NCI-H2196 treated with DMSO at 0.1 percent for 48 hours (cell line): ENCODE measurements at regions not wholly inside any gene's neighbourhood (a gene's known extent, or its start where the extent isn't known, plus 50 kb on each side); places are given as distances from the start of the nearest gene placed in this dataset.

ENCODE experiments used
- DNase-seq: peaks from one replicate; lab custom pipeline; 2025; ENCODE audit not compliant: unreplicated experiment; lab: John Stamatoyannopoulos, UW

DNA sequence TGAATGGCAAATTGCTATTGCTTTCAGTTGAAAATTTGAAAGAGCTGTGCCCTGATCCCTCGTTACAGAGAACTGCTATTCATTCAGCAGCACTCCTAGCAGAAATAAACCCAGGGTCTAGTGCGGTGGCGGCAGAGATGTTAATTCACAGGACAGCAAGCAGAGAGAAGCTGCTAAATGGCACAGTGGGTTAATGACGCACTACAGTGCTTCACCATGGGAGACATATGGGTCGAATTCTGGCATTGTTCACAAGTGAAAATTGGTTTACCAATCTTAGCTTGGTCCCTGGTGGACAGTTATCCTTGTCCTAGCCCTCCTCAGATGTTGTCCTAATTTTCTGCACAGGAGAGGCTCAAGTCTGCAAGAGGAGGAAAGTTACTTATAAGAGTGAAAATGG is 807.4 kb downstream of the TLE1 start:
- no peak for DNase-seq

DNA sequence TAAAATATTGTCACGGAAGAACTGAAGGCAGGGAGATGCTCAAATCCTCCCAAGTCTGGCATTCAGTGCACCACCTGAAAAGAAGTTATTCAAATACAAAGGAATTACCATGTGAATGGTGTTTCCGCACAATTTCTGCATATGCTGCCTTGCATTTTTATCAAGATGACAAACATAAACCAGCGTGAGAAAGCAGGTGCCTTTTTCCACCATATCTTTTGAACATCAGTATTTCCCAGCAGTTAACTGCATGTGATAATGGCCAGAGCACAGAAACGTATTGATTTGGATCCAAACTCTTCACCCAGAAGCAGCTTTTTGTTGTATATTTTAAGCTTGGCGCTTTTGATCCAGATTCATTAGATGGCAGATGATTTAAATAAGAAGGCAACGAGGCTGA is 808.0 kb downstream of the TLE1 start:
- no peak for DNase-seq

DNA sequence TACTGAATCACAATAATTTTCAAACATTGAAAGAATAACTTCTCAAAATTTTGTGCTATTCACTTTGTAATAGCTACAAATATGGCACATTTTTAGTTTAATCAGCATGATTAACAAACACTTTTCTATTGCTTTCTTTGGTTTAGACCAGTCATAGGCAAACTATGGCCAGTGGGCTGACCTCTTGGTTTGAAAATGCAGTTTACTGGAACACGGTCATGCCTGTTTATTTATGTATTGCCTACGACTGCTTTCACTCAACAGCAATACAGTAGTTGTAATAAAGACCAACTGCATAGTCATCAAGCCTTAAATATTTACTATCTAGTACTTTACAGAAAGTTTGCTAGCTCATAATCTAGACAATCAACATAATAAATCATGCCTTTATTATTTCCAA is 810.8 kb downstream of the TLE1 start:
- no peak for DNase-seq

DNA sequence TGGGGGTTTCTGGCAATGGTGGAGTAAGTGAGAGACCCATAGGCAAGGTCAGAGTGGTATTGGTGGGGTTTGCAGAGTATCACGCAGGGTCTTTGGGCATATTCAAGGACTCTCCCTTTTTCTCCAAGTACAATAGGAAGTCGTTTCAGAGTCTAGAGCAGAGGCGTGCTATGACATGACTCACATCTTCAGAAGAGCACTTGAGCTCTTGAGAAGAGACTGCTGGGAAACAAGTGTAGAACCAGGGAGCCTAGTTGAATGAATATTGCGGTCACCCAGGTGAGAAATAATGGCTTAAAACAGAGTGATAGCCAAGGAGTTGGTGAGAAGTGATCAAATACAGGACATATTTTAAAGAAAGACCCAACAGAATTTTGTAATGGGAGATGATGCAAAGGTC is 813.4 kb downstream of the TLE1 start:
- no peak for DNase-seq

DNA sequence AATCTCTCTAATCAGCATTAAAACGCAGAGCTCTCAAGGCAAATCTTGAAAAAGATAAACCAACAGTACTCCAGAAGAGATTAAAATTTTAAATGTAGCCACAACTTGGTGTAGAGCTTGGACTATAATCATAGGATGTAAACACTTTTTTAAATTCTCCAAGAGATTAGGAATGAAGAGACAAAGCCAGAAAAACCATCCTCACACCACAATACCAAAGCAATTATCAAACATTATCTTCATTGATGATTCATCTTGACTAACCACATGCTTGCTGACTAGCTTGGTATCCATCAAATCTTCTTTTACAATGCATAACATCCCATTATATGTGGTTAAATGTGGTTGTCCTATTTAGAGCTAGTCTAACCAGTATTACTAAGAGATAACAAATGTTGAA is 815.1 kb downstream of the TLE1 start:
- DNase-seq: no peak

DNA sequence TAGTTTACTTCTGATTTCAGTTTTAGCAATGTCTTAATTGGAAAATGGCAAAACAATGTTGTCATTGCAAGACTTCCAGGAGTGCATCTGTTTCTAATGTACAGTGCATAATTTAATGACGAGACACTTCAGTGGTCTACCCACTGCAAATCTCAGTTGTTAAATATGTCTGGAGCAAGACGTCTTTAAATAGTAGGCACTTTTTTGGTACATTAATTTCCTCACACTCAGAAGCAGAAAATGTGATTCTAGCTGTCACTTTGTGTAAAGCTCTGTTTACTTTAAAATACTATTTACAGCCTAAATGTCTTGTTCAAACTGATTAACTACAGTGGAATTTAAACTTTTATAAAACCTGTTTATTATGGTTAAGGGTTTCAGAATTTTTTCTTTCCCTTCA is 815.5 kb downstream of the TLE1 start:
- DNase-seq: no peak

DNA sequence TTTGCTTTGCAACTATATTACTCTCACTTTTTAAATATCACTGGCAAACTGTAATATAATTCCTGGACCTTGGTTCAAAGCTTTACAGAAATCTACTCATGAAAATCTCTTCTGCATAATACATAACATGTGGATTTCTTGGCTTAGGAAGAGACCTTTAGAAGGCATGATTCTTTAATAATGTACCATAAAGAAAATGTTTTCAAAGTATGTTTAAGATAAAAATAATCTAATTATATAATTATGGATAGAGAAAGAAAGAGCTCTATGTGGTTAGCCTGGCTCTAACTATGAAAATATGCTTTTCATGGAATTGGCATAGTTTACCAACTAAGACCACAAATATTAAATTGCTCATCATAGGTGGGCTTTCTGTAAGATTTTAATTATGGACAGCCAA is 817.8 kb downstream of the TLE1 start:
- no peak for DNase-seq

DNA sequence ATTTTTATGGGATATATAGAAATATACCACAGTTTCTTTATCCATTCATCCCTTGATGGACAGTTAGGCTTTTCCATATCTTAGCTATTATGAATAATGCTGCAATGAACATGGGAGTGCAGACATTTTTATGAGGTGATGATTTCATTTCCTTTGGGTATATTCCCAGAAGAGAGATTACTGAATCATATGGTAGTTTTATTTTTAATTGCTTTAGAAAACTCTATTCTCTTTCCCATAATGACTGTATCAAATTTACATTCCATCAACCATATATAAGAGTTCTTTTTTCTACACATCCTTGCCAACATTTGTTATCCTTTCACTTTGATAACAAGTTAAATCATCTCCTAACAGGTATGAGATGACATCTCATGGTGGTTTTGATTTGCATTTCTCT is 821.6 kb downstream of the TLE1 start:
- DNase-seq: no peak

DNA sequence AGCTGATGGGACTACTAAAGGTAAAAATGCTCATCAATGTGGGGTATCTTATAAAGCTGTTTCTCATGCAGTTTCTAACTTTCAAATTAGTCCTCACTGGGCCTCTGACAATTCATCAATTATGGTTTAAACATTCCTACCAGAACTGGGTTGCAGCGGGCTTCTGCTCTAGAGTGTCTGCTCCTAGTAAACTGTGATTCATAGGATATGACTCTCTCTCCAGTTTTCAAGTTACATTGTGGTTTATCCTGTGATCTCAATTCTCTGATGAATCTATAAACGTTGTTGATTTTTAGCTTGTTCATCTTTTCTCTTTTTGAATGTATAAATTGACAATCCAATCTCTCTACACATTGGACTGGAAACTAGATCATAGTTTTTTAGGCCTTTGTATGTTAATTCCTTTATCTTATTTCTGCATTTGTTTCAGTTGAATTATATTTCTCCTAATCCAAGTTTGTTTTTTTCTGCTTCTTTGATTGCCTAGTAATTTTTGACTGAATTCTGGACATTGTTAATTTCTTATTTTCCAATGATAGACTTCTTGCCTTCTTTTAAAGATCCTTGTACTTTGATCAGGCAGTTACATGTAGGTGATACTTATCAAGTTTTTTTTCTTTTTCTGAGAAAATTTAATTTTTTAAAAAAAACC is 822.6 kb downstream of the TLE1 start:
- DNase-seq: no peak

DNA sequence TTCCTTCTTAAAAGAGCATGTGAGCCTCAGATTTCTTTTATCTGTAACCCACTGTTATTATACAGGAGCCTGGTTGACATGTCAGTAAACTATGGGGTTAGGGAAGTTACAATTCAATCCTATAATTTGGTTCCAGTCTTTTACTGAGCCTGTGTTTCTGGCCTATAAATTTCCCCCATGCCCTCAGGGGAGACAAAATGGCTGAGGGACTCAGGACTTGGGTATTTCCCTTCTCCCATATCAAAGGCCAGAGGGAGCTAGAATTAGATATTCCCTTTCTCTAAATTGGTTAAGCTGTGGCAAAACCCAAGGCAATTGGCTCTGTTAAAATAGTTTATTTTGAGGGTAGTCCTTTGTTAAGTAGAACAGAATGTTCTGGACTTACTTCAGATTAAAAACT is 823.2 kb downstream of the TLE1 start:
- DNase-seq: no peak

DNA sequence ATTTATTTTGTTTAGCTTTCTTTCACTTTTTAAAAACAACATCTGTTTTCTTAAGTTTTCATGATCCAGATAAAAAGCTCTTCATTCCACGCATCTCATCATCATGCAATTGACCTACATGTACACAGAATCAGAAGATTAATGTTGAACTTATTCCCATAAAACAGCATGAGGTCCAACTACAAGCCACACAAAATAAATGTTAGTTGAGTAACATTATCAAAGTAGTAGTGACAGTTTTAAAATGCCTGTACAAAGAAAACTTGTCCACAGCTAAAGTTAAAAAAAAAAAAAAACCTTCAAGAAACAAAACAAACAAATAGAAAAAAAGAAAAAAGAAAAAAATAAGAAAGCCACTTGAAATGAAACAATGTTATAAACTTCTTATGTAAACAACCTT is 846.3 kb downstream of the TLE1 start:
- DNase-seq: no peak

DNA sequence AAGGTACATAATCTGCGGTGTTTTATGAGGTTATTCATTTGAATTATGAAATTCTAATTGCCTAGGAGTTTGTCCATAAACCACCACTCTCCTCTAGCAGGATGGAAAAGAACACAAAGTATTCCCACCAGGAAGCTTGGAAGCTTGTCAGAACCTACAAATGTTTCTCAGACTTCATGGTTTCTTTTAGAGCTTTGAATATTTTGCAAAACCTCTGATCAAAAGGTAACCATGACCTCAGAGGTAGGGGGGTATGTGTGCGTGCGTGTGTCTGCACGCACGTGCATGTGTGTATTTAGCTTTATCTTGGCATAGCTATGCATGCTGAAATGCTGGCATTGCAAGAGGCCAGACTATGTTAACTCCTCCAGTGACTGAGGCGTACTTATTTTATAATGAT is 847.0 kb downstream of the TLE1 start:
- no peak for DNase-seq

DNA sequence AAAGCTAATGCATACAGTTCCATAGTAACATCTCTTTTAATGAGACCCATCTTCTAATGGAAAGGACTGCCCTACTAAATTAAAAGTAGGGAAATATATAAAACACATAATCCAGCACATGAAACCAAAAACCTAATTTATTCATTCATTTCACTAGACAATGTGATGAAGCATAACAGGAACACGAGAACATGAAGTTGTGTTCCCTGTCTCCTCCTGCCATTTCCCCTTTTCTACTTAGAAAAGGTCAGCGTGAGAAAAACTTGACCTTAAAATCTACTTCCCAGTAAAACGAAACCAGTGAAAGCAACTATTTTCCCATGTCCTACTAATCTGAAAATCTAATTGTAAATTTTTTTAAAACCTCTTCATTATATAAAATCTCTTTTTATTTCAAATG is 847.5 kb downstream of the TLE1 start:
- DNase-seq: no peak

DNA sequence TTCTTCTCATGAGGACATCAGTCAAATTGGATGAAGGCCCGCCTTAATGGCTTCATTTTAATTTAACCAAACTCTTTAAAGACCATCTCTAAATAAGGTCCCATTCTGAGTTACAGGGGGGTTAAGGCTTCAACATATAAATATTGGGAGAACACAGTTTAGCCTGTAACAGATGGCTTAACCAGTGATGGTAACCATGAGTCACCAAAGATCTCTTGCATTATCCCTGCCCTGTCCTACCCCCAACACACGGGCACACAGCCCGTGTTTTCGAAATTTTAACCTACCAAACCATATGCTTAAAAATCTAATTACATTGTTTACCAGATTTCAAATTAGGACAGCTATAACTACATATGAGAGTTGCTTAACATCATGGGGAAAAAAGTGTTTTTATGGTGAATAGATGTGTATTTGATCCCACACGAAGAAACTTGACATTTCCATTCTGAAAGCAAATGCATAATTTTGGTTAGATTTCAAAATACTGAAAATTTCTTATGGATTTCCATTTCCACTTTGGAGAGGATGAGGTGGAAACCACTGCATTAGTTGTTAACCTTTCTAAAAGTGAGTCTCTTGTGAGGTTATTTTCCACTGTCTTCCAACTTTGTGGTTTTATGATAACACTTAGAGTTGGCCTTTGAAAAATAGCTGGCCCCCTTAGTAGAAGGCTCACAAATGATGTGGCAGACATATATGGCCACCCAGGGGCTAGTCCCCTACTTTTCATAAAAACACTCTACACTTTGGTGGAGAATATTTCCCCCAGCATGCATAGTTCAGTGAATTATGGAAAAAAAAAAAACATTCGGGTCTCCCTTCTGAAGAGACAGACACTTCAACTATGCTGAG is 849.3 kb downstream of the TLE1 start:
- DNase-seq: no peak

DNA sequence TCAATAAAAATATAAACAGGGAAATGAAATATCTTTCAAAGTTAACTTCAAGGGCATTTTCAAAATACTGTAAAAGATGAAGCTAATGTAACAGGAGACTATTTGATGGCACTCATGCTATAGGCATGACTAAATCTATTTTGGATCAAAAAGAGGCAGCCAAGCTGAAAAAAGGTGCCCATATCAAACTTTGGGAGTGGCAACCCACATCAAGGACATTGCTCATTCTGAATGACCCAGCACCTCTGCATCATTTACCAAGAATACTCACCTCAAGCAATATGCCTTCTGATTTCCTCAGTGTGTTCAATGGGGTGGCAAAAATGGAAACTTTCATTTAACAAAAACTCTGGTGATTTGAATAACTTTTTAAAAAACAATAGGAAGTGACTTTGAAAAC is 853.3 kb downstream of the TLE1 start:
- DNase-seq: no peak

DNA sequence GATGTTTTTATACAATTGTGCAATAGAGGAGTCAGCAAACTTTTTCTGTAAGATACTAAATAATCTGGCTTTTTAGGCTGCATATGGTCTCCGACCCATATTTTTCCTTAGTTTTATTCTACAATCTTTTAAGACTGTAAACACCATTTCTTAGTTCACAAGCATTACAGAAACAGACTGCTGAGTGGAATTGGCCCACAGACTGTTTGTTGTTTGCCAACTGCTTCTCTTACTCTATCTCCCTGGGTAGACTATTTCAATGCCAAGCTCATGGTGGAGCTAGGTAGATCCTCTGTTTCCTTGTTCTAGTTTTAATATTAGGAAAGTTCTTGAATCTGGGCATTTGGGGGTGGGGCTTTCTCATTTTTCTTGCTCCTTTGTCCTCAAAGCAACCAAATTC is 857.6 kb downstream of the TLE1 start:
- no peak for DNase-seq

DNA sequence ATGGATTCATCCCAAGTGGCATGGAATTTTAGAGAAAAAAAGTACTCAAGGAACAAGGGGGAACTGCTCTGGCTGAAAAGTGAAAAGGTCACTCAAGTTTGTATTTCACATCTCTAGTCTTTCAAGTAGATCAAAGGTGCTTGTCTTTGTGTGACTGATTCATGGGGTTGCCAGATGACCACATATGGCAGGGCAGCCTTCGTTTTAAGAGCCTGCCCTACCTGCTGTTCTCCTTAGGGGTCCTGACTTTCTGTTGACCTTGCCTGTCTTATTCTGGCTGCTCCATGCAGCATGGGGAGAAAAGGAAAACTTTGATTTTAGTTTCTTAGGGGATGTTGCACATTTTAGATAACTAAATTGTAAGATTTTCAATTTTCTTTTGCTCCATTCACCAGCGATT is 877.7 kb downstream of the TLE1 start:
- DNase-seq: no peak

DNA sequence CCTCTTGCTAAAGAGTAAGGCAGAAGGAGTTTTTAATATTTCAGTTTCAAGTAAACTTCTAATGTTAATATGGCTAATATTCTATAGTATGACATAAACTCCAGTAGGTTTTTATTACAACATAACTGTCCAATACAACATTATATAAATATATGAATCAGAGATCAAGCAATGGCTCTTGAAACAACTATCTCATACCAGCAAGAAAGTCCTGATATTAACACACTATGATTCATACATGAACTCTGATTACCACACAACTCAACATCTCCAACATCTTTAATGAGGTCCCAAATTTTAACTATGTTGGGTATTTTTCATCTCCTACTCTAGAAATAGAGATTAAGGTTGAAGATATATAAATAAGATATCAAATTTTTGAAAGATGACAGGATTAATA is 878.3 kb downstream of the TLE1 start:
- no peak for DNase-seq

DNA sequence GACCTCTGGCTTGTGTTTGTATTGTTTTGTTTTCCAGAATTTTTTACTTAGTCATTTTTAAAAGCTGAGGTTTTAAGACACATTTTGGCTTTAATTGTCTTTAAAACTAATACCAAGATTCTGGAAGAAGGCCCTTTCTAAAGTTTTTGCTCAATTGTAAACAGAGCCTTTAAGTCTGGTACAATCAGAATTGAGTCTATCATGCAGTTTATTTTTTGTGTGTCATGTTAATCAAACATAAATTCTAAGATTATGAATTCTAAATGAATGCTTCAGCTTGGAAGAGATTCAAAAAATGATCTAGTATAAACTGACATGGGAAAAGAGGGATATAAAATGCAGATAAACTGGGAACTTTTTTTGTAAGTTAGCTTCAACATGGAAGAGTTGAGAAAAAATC is 882.7 kb downstream of the TLE1 start:
- DNase-seq: no peak

DNA sequence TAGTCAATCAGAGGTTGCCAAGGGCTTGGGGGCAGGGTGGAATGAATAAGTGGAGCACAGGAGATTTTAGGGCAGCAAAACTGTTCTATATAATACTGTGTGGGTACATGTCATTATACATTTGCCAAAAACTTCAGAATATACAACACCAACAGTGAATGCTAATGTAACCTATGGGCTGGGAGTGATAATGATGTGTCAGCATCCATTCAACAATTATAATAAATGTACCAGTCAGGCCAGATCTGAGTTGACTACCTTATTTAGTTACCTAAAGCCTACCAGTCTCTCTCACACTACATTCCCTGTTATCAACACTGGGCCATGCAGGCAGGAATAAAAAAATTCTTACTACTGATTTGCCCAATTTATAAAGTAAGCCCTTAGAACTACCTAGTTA is 884.5 kb downstream of the TLE1 start:
- DNase-seq: no peak

DNA sequence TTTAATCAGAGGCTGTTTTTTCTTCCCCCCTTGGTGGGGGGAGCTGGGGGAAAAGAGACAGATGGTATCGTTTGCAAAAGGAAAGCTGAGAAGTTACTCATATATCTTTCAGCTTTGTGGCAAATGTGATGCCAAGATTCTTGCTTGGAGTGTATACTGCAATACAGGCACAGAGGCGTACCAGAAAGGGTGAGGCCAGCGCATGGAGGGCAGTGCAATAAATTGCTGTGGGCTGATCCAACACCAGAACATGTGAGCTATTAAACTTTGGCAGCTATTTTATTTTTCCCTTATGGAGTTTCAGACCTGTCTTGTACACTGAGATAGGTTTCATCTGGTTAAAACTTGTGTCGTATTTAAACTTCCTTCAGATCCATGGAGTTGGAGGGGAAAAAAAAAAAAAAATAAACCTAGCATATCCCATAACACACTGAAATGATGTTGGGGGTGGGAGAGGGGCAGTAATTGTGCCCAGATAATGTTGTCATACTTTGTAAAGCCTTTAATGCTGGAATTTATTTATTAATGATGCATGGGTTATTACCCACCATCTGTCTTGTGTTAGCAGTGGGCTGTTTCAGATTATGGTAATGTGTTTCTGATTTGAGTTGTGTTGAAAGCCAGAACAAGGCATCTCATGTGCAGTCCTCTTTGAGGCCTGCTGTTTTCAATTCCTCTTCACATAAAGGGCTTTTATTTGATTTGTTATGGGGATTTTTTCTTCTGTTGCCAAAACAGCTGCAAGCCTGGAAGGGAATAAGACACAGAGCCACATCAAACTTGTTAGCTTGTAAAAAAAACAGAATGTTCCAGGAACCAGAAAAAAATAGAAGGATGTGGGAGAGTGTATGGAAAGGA is 891.3 kb downstream of the TLE1 start:
- DNase-seq: no peak
